ENCODE measurements at regions not wholly inside any gene's neighbourhood (a gene's known extent, or its start where the extent isn't known, plus 50 kb on each side); places are given as distances from the start of the nearest gene placed in this dataset.
A peak's percentile ranks its signal among the peaks of the same experiment; 100 is the strongest.
"Not testable (repeated sequence)": the region's sequence is repeated elsewhere in the genome, so short reads cannot be mapped to it uniquely, and the experiment has no call there.

GRCh38 chrX:40227125-40227524 lies 129.4 kb upstream of the BCOR start:
- H3K4me2 ChIP-seq (replicated peaks; ENCODE audit: low read depth, low read length, poor library complexity, severe bottlenecking) = no peak overlapping the region
- Mint-ChIP-seq H3K27ac (no peak overlapping the region), H3K4me1 (peaks cover 1% of the 10 kb centered on the region), H3K27me3 (no peaks in the 10 kb centered on the region), H3K9me3 (ENCODE audit: insufficient read depth) (no peaks in the 10 kb centered on the region), H3K4me3 (no peak overlapping the region)
- H3K27ac ChIP-seq (ENCODE audit: low read length in 2 of 2) = no peak overlapping the region
- no peaks in the 10 kb centered on the region for H3K79me2 ChIP-seq (ENCODE audit: control insufficient read depth, insufficient read depth, low read length)
- no peaks in the 10 kb centered on the region for H4K20me1 ChIP-seq (ENCODE audit: control insufficient read depth, insufficient read depth, low read length, poor library complexity, severe bottlenecking)
- ATAC-seq (ENCODE audit: low read depth) (no peak), DNase-seq (peak; percentile 17)
- H3K4me1 ChIP-seq (ENCODE audit: control insufficient read depth in 2 of 2, insufficient read depth in 2 of 2, low read length in 2 of 2) = no peaks in the 10 kb centered on the region
- intact Hi-C loops (cut with micrococcal nuclease) = no loop called here
- no peak overlapping the region for H3K9ac ChIP-seq (ENCODE audit: low read length)
- WGBS (ENCODE audit: insufficient coverage) = 60% methylated on average over 3 of the region's 5 CpGs
- no peaks in the 10 kb centered on the region for H3K27me3 ChIP-seq (replicated peaks in 1 of 4; ENCODE audit: control extremely low read depth in 1 of 4, control insufficient read depth in 3 of 4, insufficient read depth in 4 of 4, low read length in 3 of 4)
- ChIA-PET POLR2A (no interaction called here), CTCF (no interaction called here)
- peaks cover 0 to 4% (median 2%) of the 10 kb centered on the region in 3 donors for H3K9me3 ChIP-seq (ENCODE audit: control extremely low read depth in 1 of 3, control insufficient read depth in 2 of 3, insufficient read depth in 1 of 3, low read length in 2 of 3)
- H2AFZ ChIP-seq (ENCODE audit: insufficient read depth, low read depth, low read length, poor library complexity, severe bottlenecking) = no peak overlapping the region
- no peaks in the 10 kb centered on the region for H3K36me3 ChIP-seq (replicated peaks in 1 of 2; ENCODE audit: control extremely low read depth in 1 of 2, control insufficient read depth in 1 of 2, extremely low read depth in 1 of 2, insufficient read depth in 2 of 2, low read length in 1 of 2)
- H3K4me3 ChIP-seq (ENCODE audit: control extremely low read depth in 1 of 5, extremely low read depth in 1 of 5, insufficient read depth in 1 of 5, low read depth in 2 of 5, low read length in 4 of 5) = no peak overlapping the region
- TF ChIP-seq CTCF (IDR thresholded peaks at IDR 0.05) (no peak), EZH2 (IDR thresholded peaks at IDR 0.05; ENCODE audit: borderline replicate concordance, insufficient read depth, low read depth, low read length, poor library complexity, severe bottlenecking) (no peak)

- ChIA-PET CTCF (no interaction called here), POLR2A (no interaction called here)
- H3K4me1 Mint-ChIP-seq = peaks cover 1% of the 10 kb centered on the region
- Histone ChIP-seq H3K27me3 (replicated peaks in 1 of 4; ENCODE audit: control extremely low read depth in 1 of 4, control insufficient read depth in 3 of 4, insufficient read depth in 4 of 4, low read length in 3 of 4) (no peaks in the 10 kb centered on the region), H3K36me3 (replicated peaks in 1 of 2; ENCODE audit: control extremely low read depth in 1 of 2, control insufficient read depth in 1 of 2, extremely low read depth in 1 of 2, insufficient read depth in 2 of 2, low read length in 1 of 2) (no peaks in the 10 kb centered on the region), H3K9me3 (ENCODE audit: control extremely low read depth in 1 of 3, control insufficient read depth in 2 of 3, insufficient read depth in 1 of 3, low read length in 2 of 3) (peaks cover 0 to 4% (median 2%) of the 10 kb centered on the region in 3 donors), H3K79me2 (ENCODE audit: control insufficient read depth, insufficient read depth, low read length) (no peaks in the 10 kb centered on the region), H3K4me2 (replicated peaks; ENCODE audit: low read depth, low read length, poor library complexity, severe bottlenecking) (no peak overlapping the region), H3K4me3 (ENCODE audit: control extremely low read depth in 1 of 5, extremely low read depth in 1 of 5, insufficient read depth in 1 of 5, low read depth in 2 of 5, low read length in 4 of 5) (no peak overlapping the region), H4K20me1 (ENCODE audit: control insufficient read depth, insufficient read depth, low read length, poor library complexity, severe bottlenecking) (no peaks in the 10 kb centered on the region), H3K9ac (ENCODE audit: low read length) (no peak overlapping the region), H3K4me1 (ENCODE audit: control insufficient read depth in 2 of 2, insufficient read depth in 2 of 2, low read length in 2 of 2) (no peaks in the 10 kb centered on the region), H2AFZ (ENCODE audit: insufficient read depth, low read depth, low read length, poor library complexity, severe bottlenecking) (no peak overlapping the region), H3K27ac (ENCODE audit: low read length in 2 of 2) (no peak overlapping the region)
- H3K9me3 Mint-ChIP-seq (ENCODE audit: insufficient read depth) = no peaks in the 10 kb centered on the region
- H3K27ac Mint-ChIP-seq = no peak overlapping the region
- no peaks in the 10 kb centered on the region for H3K27me3 Mint-ChIP-seq
- no peak overlapping the region for H3K4me3 Mint-ChIP-seq
- TF ChIP-seq CTCF (IDR thresholded peaks at IDR 0.05) = no peak
- no peak for TF ChIP-seq EZH2 (IDR thresholded peaks at IDR 0.05; ENCODE audit: borderline replicate concordance, insufficient read depth, low read depth, low read length, poor library complexity, severe bottlenecking)
- no peak for ATAC-seq (ENCODE audit: low read depth)
- WGBS (ENCODE audit: insufficient coverage) = no CpG with 5 or more reads among the region's 2 CpGs
- DNase-seq = no peak
- intact Hi-C loops (cut with micrococcal nuclease) = no loop called here
Observed at GRCh38 chrX:40224658-40225057, 126.9 kb upstream of the BCOR start.

GRCh38 chrX:40222612-40223011 lies 124.9 kb upstream of the BCOR start:
- H3K4me3 Mint-ChIP-seq; H3K27ac Mint-ChIP-seq; H3K27me3 Mint-ChIP-seq; H3K36me3 ChIP-seq (replicated peaks in 1 of 2; ENCODE audit: control extremely low read depth in 1 of 2, control insufficient read depth in 1 of 2, extremely low read depth in 1 of 2, insufficient read depth in 2 of 2, low read length in 1 of 2); H3K9ac ChIP-seq (ENCODE audit: low read length); H3K4me2 ChIP-seq (replicated peaks; ENCODE audit: low read depth, low read length, poor library complexity, severe bottlenecking); H3K79me2 ChIP-seq (ENCODE audit: control insufficient read depth, insufficient read depth, low read length); H2AFZ ChIP-seq (ENCODE audit: insufficient read depth, low read depth, low read length, poor library complexity, severe bottlenecking); H3K27ac ChIP-seq (ENCODE audit: low read length in 2 of 2); H3K4me1 ChIP-seq (ENCODE audit: control insufficient read depth in 2 of 2, insufficient read depth in 2 of 2, low read length in 2 of 2); H3K4me1 Mint-ChIP-seq; H3K4me3 ChIP-seq (ENCODE audit: control extremely low read depth in 1 of 5, extremely low read depth in 1 of 5, insufficient read depth in 1 of 5, low read depth in 2 of 5, low read length in 4 of 5); POLR2A ChIA-PET; H3K9me3 Mint-ChIP-seq (ENCODE audit: insufficient read depth); ATAC-seq (ENCODE audit: low read depth); H4K20me1 ChIP-seq (ENCODE audit: control insufficient read depth, insufficient read depth, low read length, poor library complexity, severe bottlenecking); H3K27me3 ChIP-seq (replicated peaks in 1 of 4; ENCODE audit: control extremely low read depth in 1 of 4, control insufficient read depth in 3 of 4, insufficient read depth in 4 of 4, low read length in 3 of 4); DNase-seq; CTCF ChIA-PET; intact Hi-C loops (cut with micrococcal nuclease); H3K9me3 ChIP-seq (ENCODE audit: control extremely low read depth in 1 of 3, control insufficient read depth in 2 of 3, insufficient read depth in 1 of 3, low read length in 2 of 3): not testable (repeated sequence)
